Kidney epithelial cell (primary cell): ENCODE measurements at regions not wholly inside any gene's neighbourhood (a gene's known extent, or its start where the extent isn't known, plus 50 kb on each side); places are given as distances from the start of the nearest gene placed in this dataset.

Experiments
- DNase-seq: peaks from one replicate; pipeline ENCODE4 v3.0.0-alpha.2; 2010; ENCODE audit warnings: low read depth
- H3K27me3 ChIP-seq: 2 replicates; pipeline ENCODE4 v1.6.0; 2011; ENCODE audit warnings: low read length; ENCODE audit not compliant: control insufficient read depth, insufficient read depth
- H3K36me3 ChIP-seq: 2 replicates; pipeline ENCODE4 v1.5.1; 2011; ENCODE audit warnings: low read length; ENCODE audit not compliant: control insufficient read depth, insufficient read depth
- H3K4me3 ChIP-seq: 2 replicates; pipeline ENCODE4 v1.5.1; 2011; ENCODE audit warnings: low read depth, mild to moderate bottlenecking, control low read depth, low read length
- CTCF ChIP-seq: IDR thresholded peaks from 2 replicates; pipeline ENCODE4 v1.5.1; 2011; ENCODE audit warnings: mild to moderate bottlenecking, moderate library complexity, low read length, control low read depth, inconsistent platforms; ENCODE audit not compliant: insufficient read depth, poor library complexity, severe bottlenecking

GRCh38 chr2:158907926-158908456, 60.4 kb upstream of the TANC1 start:
- no peak for TF ChIP-seq CTCF
- H3K27me3 ChIP-seq = no peaks in the 10 kb centered on the region
- DNase-seq = no peak
- H3K36me3 ChIP-seq = no peaks in the 10 kb centered on the region
- no peak overlapping the region for H3K4me3 ChIP-seq

DNA sequence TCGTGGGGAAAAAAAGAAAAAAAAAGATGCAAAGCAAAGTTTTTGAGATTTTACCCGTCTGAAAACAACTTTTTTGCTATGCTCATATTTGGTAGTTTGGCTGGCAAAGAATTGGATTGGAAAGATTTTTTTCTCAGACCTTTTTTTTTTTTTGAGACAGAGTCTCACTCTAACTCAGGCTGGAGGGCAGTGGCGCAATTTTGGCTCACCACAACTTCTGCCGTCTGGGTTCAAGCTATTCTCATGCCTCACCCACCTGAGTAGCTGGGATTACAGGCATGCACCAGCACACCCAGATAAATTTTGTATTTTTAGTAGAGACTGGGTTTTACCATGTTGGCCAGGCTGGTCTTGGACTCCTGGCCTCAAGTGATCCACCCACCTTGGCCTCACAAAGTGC, 56.3 kb upstream of the TANC1 start:
- DNase-seq = no peak
- no peak for TF ChIP-seq CTCF
- no peaks in the 10 kb centered on the region for H3K36me3 ChIP-seq
- no peak overlapping the region for H3K4me3 ChIP-seq
- no peaks in the 10 kb centered on the region for H3K27me3 ChIP-seq

GRCh38 chr2:158912765-158913164, 55.7 kb upstream of the TANC1 start:
- Histone ChIP-seq H3K27me3 (no peaks in the 10 kb centered on the region), H3K4me3 (no peak overlapping the region), H3K36me3 (no peaks in the 10 kb centered on the region)
- no peak for TF ChIP-seq CTCF
- DNase-seq = no peak

DNA sequence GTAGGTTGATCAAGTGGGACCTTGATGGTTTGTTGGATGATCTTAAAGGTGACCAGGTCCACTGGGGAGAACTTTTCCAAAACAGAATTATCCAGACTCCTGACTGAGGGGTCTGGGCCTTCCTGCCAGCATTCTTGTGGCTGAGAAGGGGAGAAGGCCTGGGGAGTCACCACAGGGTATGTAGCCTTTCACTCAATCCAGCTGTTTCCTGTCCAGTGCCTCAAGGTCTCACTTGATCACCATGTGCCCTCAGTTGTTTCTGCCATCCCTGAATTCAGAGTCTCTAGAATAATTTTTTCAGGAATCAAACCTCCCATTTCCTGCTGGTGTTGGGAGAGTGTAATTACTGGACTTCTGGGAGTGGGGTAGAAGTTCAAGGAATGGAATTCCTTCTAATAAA, 54.4 kb upstream of the TANC1 start:
- H3K36me3 ChIP-seq = no peaks in the 10 kb centered on the region
- no peak for TF ChIP-seq CTCF
- no peak for DNase-seq
- no peak overlapping the region for H3K4me3 ChIP-seq
- no peaks in the 10 kb centered on the region for H3K27me3 ChIP-seq

GRCh38 chr2:158914731-158915130, 53.7 kb upstream of the TANC1 start:
- Histone ChIP-seq H3K36me3 (no peaks in the 10 kb centered on the region), H3K27me3 (no peaks in the 10 kb centered on the region), H3K4me3 (no peak overlapping the region)
- no peak for TF ChIP-seq CTCF
- no peak for DNase-seq

DNA sequence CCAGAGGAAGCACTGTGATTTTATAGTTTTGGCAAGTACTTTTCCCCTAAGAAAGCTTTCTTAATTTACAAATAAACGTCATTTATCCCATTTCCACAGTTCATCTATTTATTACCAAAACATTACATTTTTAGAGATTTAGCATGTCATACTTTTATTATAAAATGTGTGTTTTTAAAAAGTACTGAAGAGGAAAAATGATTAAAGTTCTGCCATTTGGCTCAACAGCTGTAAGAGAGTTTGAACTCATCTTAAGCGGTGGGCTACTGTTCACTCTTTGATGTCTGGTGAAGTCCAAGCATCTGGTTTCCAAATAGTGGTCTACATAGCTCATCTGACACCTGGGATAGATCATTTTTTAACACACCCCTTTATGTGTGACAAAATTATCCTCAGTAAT, 51.3 kb upstream of the TANC1 start:
- no peak for TF ChIP-seq CTCF
- no peaks in the 10 kb centered on the region for H3K27me3 ChIP-seq
- no peak for DNase-seq
- no peaks in the 10 kb centered on the region for H3K36me3 ChIP-seq
- H3K4me3 ChIP-seq = no peak overlapping the region
